ENCODE measurements at regions not wholly inside any gene's neighbourhood (a gene's known extent, or its start where the extent isn't known, plus 50 kb on each side); places are given as distances from the start of the nearest gene placed in this dataset.
"Not testable (repeated sequence)": the region's sequence is repeated elsewhere in the genome, so short reads cannot be mapped to it uniquely, and the experiment has no call there.

- peaks cover 3% of the 10 kb centered on the region for H3K27me3 Mint-ChIP-seq (ENCODE audit: low read depth)
- H3K4me3 Mint-ChIP-seq, result no peak overlapping the region
- ATAC-seq (no peak), DNase-seq (no peak)
- H3K36me3 Mint-ChIP-seq (ENCODE audit: insufficient read depth), result peaks cover 2% of the 10 kb centered on the region
- no peaks in the 10 kb centered on the region for H3K9me3 Mint-ChIP-seq
- no peaks in the 10 kb centered on the region for H3K4me1 Mint-ChIP-seq (ENCODE audit: low read depth)
These were observed 236.4 kb downstream of the PDCD6IP start for GRCh38 chr3:34034840-34035239.

GRCh38 chr3:34035775-34036174 lies 237.3 kb downstream of the PDCD6IP start:
- Mint-ChIP-seq H3K9me3 (no peaks in the 10 kb centered on the region), H3K27me3 (ENCODE audit: low read depth) (peaks cover 3% of the 10 kb centered on the region), H3K4me1 (ENCODE audit: low read depth) (no peaks in the 10 kb centered on the region), H3K4me3 (no peak overlapping the region), H3K36me3 (ENCODE audit: insufficient read depth) (peaks cover 2% of the 10 kb centered on the region)
- DNase-seq (no peak), ATAC-seq (no peak)

GRCh38 chr3:34037260-34037659 lies 238.8 kb downstream of the PDCD6IP start:
- ATAC-seq, result no peak
- Mint-ChIP-seq H3K4me3 (no peak overlapping the region), H3K27me3 (ENCODE audit: low read depth) (no peaks in the 10 kb centered on the region), H3K36me3 (ENCODE audit: insufficient read depth) (no peaks in the 10 kb centered on the region), H3K4me1 (ENCODE audit: low read depth) (no peaks in the 10 kb centered on the region), H3K9me3 (no peaks in the 10 kb centered on the region)
- DNase-seq, result no peak

GRCh38 chr3:34038131-34038530 lies 239.7 kb downstream of the PDCD6IP start:
- no peak for DNase-seq
- no peaks in the 10 kb centered on the region for H3K9me3 Mint-ChIP-seq
- H3K36me3 Mint-ChIP-seq (ENCODE audit: insufficient read depth), result no peaks in the 10 kb centered on the region
- ATAC-seq, result no peak
- H3K27me3 Mint-ChIP-seq (ENCODE audit: low read depth), result no peaks in the 10 kb centered on the region
- H3K4me1 Mint-ChIP-seq (ENCODE audit: low read depth), result no peaks in the 10 kb centered on the region
- H3K4me3 Mint-ChIP-seq, result no peak overlapping the region

GRCh38 chr3:34046154-34046553 lies 247.7 kb downstream of the PDCD6IP start:
- H3K4me3 Mint-ChIP-seq, result no peak overlapping the region
- no peaks in the 10 kb centered on the region for H3K4me1 Mint-ChIP-seq (ENCODE audit: low read depth)
- H3K36me3 Mint-ChIP-seq (ENCODE audit: insufficient read depth), result no peaks in the 10 kb centered on the region
- no peaks in the 10 kb centered on the region for H3K9me3 Mint-ChIP-seq
- DNase-seq (no peak), ATAC-seq (no peak)
- H3K27me3 Mint-ChIP-seq (ENCODE audit: low read depth), result peaks cover 2% of the 10 kb centered on the region

- DNase-seq (no peak), ATAC-seq (no peak)
- no peaks in the 10 kb centered on the region for H3K36me3 Mint-ChIP-seq (ENCODE audit: insufficient read depth)
- no peaks in the 10 kb centered on the region for H3K9me3 Mint-ChIP-seq
- no peak overlapping the region for H3K4me3 Mint-ChIP-seq
- no peaks in the 10 kb centered on the region for H3K4me1 Mint-ChIP-seq (ENCODE audit: low read depth)
- peaks cover 6% of the 10 kb centered on the region for H3K27me3 Mint-ChIP-seq (ENCODE audit: low read depth)
These were observed 255.2 kb downstream of the PDCD6IP start for GRCh38 chr3:34053626-34054025.

- Mint-ChIP-seq H3K9me3 (peaks cover 3% of the 10 kb centered on the region), H3K27me3 (ENCODE audit: low read depth) (peaks cover 4% of the 10 kb centered on the region), H3K4me3 (no peak overlapping the region), H3K36me3 (ENCODE audit: insufficient read depth) (no peaks in the 10 kb centered on the region), H3K4me1 (ENCODE audit: low read depth) (no peaks in the 10 kb centered on the region)
- no peak for ATAC-seq
- no peak for DNase-seq
These were observed 257.9 kb downstream of the PDCD6IP start for GRCh38 chr3:34056181-34056910.

GRCh38 chr3:34056951-34057390 lies 258.5 kb downstream of the PDCD6IP start:
- H3K27me3 Mint-ChIP-seq (ENCODE audit: low read depth), result peaks cover 4% of the 10 kb centered on the region
- H3K4me3 Mint-ChIP-seq, result no peak overlapping the region
- ATAC-seq (peak; percentile 30 to 65), DNase-seq (no peak)
- H3K9me3 Mint-ChIP-seq, result peaks cover 5% of the 10 kb centered on the region
- no peaks in the 10 kb centered on the region for H3K4me1 Mint-ChIP-seq (ENCODE audit: low read depth)
- no peaks in the 10 kb centered on the region for H3K36me3 Mint-ChIP-seq (ENCODE audit: insufficient read depth)

GRCh38 chr3:34060995-34061394 lies 262.6 kb downstream of the PDCD6IP start:
- H3K27me3 Mint-ChIP-seq (ENCODE audit: low read depth); ATAC-seq; DNase-seq; H3K9me3 Mint-ChIP-seq; H3K4me1 Mint-ChIP-seq (ENCODE audit: low read depth); H3K4me3 Mint-ChIP-seq; H3K36me3 Mint-ChIP-seq (ENCODE audit: insufficient read depth): not testable (repeated sequence)

- H3K36me3 Mint-ChIP-seq (ENCODE audit: insufficient read depth), result no peaks in the 10 kb centered on the region
- no peaks in the 10 kb centered on the region for H3K4me1 Mint-ChIP-seq (ENCODE audit: low read depth)
- no peak for ATAC-seq
- peaks cover 7% of the 10 kb centered on the region for H3K9me3 Mint-ChIP-seq
- H3K4me3 Mint-ChIP-seq, result no peak overlapping the region
- peaks cover 3% of the 10 kb centered on the region for H3K27me3 Mint-ChIP-seq (ENCODE audit: low read depth)
- DNase-seq, result no peak
These were observed 267.5 kb downstream of the PDCD6IP start for GRCh38 chr3:34065901-34066300.

GRCh38 chr3:34066328-34066727 lies 267.9 kb downstream of the PDCD6IP start:
- DNase-seq, result no peak
- no peaks in the 10 kb centered on the region for H3K36me3 Mint-ChIP-seq (ENCODE audit: insufficient read depth)
- ATAC-seq, result no peak
- H3K4me1 Mint-ChIP-seq (ENCODE audit: low read depth), result no peaks in the 10 kb centered on the region
- peaks cover 5% of the 10 kb centered on the region for H3K9me3 Mint-ChIP-seq
- H3K4me3 Mint-ChIP-seq, result no peak overlapping the region
- H3K27me3 Mint-ChIP-seq (ENCODE audit: low read depth), result peaks cover 3% of the 10 kb centered on the region

GRCh38 chr3:34066999-34067398 lies 268.6 kb downstream of the PDCD6IP start:
- no peaks in the 10 kb centered on the region for H3K36me3 Mint-ChIP-seq (ENCODE audit: insufficient read depth)
- no peaks in the 10 kb centered on the region for H3K4me1 Mint-ChIP-seq (ENCODE audit: low read depth)
- DNase-seq (no peak), ATAC-seq (no peak)
- peaks cover 2% of the 10 kb centered on the region for H3K9me3 Mint-ChIP-seq
- H3K4me3 Mint-ChIP-seq, result no peak overlapping the region
- peaks cover 3% of the 10 kb centered on the region for H3K27me3 Mint-ChIP-seq (ENCODE audit: low read depth)

GRCh38 chr3:34067536-34068051 lies 269.2 kb downstream of the PDCD6IP start:
- no peaks in the 10 kb centered on the region for H3K9me3 Mint-ChIP-seq
- DNase-seq, result no peak
- no peaks in the 10 kb centered on the region for H3K36me3 Mint-ChIP-seq (ENCODE audit: insufficient read depth)
- H3K4me3 Mint-ChIP-seq, result no peak overlapping the region
- ATAC-seq, result no peak
- peaks cover 3% of the 10 kb centered on the region for H3K27me3 Mint-ChIP-seq (ENCODE audit: low read depth)
- no peaks in the 10 kb centered on the region for H3K4me1 Mint-ChIP-seq (ENCODE audit: low read depth)

- DNase-seq (no peak), ATAC-seq (no peak)
- H3K36me3 Mint-ChIP-seq (ENCODE audit: insufficient read depth), result no peaks in the 10 kb centered on the region
- H3K4me1 Mint-ChIP-seq (ENCODE audit: low read depth), result no peaks in the 10 kb centered on the region
- H3K27me3 Mint-ChIP-seq (ENCODE audit: low read depth), result peaks cover 3% of the 10 kb centered on the region
- H3K9me3 Mint-ChIP-seq, result no peaks in the 10 kb centered on the region
- no peak overlapping the region for H3K4me3 Mint-ChIP-seq
These were observed 270.1 kb downstream of the PDCD6IP start for GRCh38 chr3:34068505-34068904.

GRCh38 chr3:34070831-34071585 lies 272.6 kb downstream of the PDCD6IP start:
- Mint-ChIP-seq H3K4me3 (no peak overlapping the region), H3K27me3 (ENCODE audit: low read depth) (no peaks in the 10 kb centered on the region), H3K36me3 (ENCODE audit: insufficient read depth) (no peaks in the 10 kb centered on the region), H3K9me3 (no peaks in the 10 kb centered on the region), H3K4me1 (ENCODE audit: low read depth) (no peaks in the 10 kb centered on the region)
- DNase-seq (no peak), ATAC-seq (no peak)
